ENCODE measurements at regions not wholly inside any gene's neighbourhood (a gene's known extent, or its start where the extent isn't known, plus 50 kb on each side); places are given as distances from the start of the nearest gene placed in this dataset.

- Mint-ChIP-seq H3K4me3 (no peak overlapping the region), H3K9me3 (peaks cover 19% of the 10 kb centered on the region), H3K4me1 (no peaks in the 10 kb centered on the region), H3K36me3 (ENCODE audit: low read depth) (no peaks in the 10 kb centered on the region), H3K27ac (no peak overlapping the region), H3K27me3 (no peaks in the 10 kb centered on the region)
- POLR2A ChIA-PET, result no interaction called here
- CTCF ChIA-PET, result no interaction called here
- no peak for DNase-seq
Observed at GRCh38 chr16:13529193-13529982, 390.6 kb upstream of the ERCC4 start.

GRCh38 chr16:13540771-13541170, 379.2 kb upstream of the ERCC4 start:
- no peak for DNase-seq
- peaks cover 10% of the 10 kb centered on the region for H3K9me3 Mint-ChIP-seq
- H3K4me3 Mint-ChIP-seq, result no peak overlapping the region
- ChIA-PET POLR2A (no interaction called here), CTCF (no interaction called here)
- H3K4me1 Mint-ChIP-seq, result no peaks in the 10 kb centered on the region
- no peaks in the 10 kb centered on the region for H3K27me3 Mint-ChIP-seq
- no peak overlapping the region for H3K27ac Mint-ChIP-seq
- H3K36me3 Mint-ChIP-seq (ENCODE audit: low read depth), result no peaks in the 10 kb centered on the region

DNA sequence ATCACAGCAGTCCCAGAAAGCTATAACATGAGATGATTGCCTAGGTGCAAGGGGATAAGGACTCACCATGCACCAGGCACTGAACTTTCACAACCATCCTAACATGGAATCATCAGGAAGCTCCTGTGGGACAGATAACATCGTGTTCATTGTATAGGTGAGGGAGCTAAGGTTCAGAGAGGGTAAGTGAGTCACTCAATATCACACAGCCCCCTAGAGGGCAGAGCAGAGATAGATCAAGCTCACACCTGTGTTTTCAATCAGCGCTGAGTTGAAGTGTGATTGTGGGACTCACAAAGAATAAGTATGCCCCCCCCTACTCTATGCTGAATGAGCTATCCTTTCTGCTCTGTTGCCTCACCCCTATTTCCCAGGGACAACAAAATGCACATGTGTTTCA, 377.7 kb upstream of the ERCC4 start:
- Mint-ChIP-seq H3K4me1 (no peaks in the 10 kb centered on the region), H3K27me3 (no peaks in the 10 kb centered on the region), H3K9me3 (peaks cover 6% of the 10 kb centered on the region), H3K4me3 (no peak overlapping the region), H3K27ac (no peak overlapping the region), H3K36me3 (ENCODE audit: low read depth) (no peaks in the 10 kb centered on the region)
- DNase-seq, result no peak
- CTCF ChIA-PET, result no interaction called here
- POLR2A ChIA-PET, result no interaction called here

GRCh38 chr16:13543850-13544249, 376.1 kb upstream of the ERCC4 start:
- no peak overlapping the region for H3K4me3 Mint-ChIP-seq
- H3K4me1 Mint-ChIP-seq, result no peaks in the 10 kb centered on the region
- no peaks in the 10 kb centered on the region for H3K27me3 Mint-ChIP-seq
- DNase-seq, result no peak
- H3K27ac Mint-ChIP-seq, result no peak overlapping the region
- ChIA-PET CTCF (no interaction called here), POLR2A (no interaction called here)
- peaks cover 6% of the 10 kb centered on the region for H3K9me3 Mint-ChIP-seq
- H3K36me3 Mint-ChIP-seq (ENCODE audit: low read depth), result no peaks in the 10 kb centered on the region

DNA sequence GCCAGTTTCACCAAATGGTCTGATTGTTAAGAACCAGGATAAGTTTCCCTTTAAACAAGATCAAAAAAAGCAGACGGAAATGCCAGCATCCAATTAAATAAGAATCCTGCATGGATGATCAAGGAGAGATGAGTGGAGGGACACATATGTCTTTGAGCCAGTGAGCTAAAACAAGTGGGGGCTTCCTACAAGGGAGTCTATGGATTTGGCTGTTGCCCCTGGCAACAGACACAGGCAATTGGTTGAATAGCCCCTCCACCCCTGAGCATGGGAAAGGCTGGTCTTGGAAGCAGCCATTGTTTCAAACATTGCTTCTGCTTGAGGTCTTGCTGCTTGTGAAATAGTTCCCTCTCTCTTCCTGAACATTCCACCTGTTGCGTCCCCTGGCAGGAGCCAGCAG, 374.7 kb upstream of the ERCC4 start:
- H3K4me3 Mint-ChIP-seq, result no peak overlapping the region
- H3K9me3 Mint-ChIP-seq, result no peaks in the 10 kb centered on the region
- ChIA-PET CTCF (no interaction called here), POLR2A (no interaction called here)
- no peak overlapping the region for H3K27ac Mint-ChIP-seq
- no peaks in the 10 kb centered on the region for H3K27me3 Mint-ChIP-seq
- H3K4me1 Mint-ChIP-seq, result no peaks in the 10 kb centered on the region
- H3K36me3 Mint-ChIP-seq (ENCODE audit: low read depth), result no peaks in the 10 kb centered on the region
- no peak for DNase-seq

DNA sequence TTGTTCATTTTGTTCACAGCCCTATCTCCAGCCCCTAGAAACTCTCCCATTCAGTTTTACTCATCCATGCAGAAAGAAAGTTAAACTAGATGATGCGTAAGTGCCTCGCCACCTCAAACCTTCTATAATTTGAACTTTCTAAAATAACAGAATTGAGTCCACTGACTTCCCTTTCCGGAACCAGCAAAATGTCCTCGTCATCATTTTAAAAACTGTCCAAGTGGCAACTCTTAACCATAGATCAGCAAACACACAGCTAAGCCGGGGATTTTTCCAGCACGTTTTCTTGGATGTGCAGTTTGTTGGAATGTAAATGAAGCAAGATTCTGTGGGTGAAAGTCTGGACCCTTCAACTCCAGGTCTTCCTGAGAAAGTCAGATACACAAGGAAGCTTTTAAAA, 369.7 kb upstream of the ERCC4 start:
- ChIA-PET CTCF (no interaction called here), POLR2A (no interaction called here)
- Mint-ChIP-seq H3K36me3 (ENCODE audit: low read depth) (no peaks in the 10 kb centered on the region), H3K27me3 (no peaks in the 10 kb centered on the region), H3K4me3 (no peak overlapping the region), H3K27ac (no peak overlapping the region), H3K9me3 (peaks cover 4% of the 10 kb centered on the region), H3K4me1 (no peaks in the 10 kb centered on the region)
- no peak for DNase-seq

- ChIA-PET POLR2A (no interaction called here), CTCF (no interaction called here)
- no peaks in the 10 kb centered on the region for H3K36me3 Mint-ChIP-seq (ENCODE audit: low read depth)
- H3K27ac Mint-ChIP-seq, result no peak overlapping the region
- no peak for DNase-seq
- no peaks in the 10 kb centered on the region for H3K27me3 Mint-ChIP-seq
- H3K4me1 Mint-ChIP-seq, result no peaks in the 10 kb centered on the region
- H3K4me3 Mint-ChIP-seq, result no peak overlapping the region
- peaks cover 8% of the 10 kb centered on the region for H3K9me3 Mint-ChIP-seq
Observed at GRCh38 chr16:13552062-13552959, 367.6 kb upstream of the ERCC4 start.

DNA sequence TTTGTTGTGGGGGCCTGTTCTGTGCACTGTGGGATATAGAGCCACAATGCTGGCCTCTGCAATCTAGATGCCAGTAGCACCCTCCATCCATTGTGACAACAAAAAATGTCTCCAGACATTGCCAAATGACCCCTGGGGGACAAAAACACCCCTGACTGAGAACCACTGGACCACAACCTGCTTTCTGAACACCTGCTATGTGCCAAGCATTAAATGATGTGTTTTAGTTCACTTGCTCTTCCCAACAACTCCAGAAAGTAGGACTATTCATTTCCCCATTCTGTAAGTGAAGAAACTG, 367.0 kb upstream of the ERCC4 start:
- H3K9me3 Mint-ChIP-seq, result peaks cover 8% of the 10 kb centered on the region
- DNase-seq, result no peak
- ChIA-PET POLR2A (no interaction called here), CTCF (no interaction called here)
- no peaks in the 10 kb centered on the region for H3K4me1 Mint-ChIP-seq
- no peaks in the 10 kb centered on the region for H3K27me3 Mint-ChIP-seq
- H3K36me3 Mint-ChIP-seq (ENCODE audit: low read depth), result no peaks in the 10 kb centered on the region
- no peak overlapping the region for H3K27ac Mint-ChIP-seq
- H3K4me3 Mint-ChIP-seq, result no peak overlapping the region

DNA sequence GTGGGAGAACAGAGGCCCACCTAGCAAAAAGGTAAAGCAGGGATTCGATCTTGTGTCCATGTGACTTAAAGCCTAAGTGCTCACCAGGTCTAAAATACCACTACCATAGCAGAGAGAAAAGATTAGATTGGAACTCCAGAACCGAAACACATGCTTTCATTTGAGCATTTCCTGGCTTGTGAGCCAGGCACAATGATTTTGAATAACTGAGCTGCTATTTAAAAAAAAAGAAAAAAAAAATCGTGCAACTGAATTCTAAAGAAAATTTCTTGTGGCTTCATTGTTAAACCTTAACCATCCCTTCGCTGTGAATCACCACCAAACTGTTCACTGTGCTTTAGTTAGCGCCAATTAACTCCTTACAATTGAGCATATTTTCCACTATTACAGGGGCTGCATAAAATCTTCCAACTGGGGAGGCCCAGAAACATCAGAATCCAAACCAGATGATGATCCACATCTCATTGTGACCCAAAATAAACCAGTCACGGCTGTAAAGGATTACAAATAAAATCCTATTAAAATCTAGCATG, 366.4 kb upstream of the ERCC4 start:
- Mint-ChIP-seq H3K27me3 (no peaks in the 10 kb centered on the region), H3K4me3 (no peak overlapping the region), H3K36me3 (ENCODE audit: low read depth) (no peaks in the 10 kb centered on the region), H3K9me3 (peaks cover 8% of the 10 kb centered on the region), H3K27ac (no peak overlapping the region), H3K4me1 (no peaks in the 10 kb centered on the region)
- ChIA-PET POLR2A (no interaction called here), CTCF (no interaction called here)
- no peak for DNase-seq

GRCh38 chr16:13554005-13554404, 365.9 kb upstream of the ERCC4 start:
- H3K36me3 Mint-ChIP-seq (ENCODE audit: low read depth), result no peaks in the 10 kb centered on the region
- ChIA-PET CTCF (no interaction called here), POLR2A (no interaction called here)
- no peak overlapping the region for H3K27ac Mint-ChIP-seq
- no peak for DNase-seq
- no peaks in the 10 kb centered on the region for H3K4me1 Mint-ChIP-seq
- H3K27me3 Mint-ChIP-seq, result no peaks in the 10 kb centered on the region
- H3K9me3 Mint-ChIP-seq, result peaks cover 8% of the 10 kb centered on the region
- H3K4me3 Mint-ChIP-seq, result no peak overlapping the region

DNA sequence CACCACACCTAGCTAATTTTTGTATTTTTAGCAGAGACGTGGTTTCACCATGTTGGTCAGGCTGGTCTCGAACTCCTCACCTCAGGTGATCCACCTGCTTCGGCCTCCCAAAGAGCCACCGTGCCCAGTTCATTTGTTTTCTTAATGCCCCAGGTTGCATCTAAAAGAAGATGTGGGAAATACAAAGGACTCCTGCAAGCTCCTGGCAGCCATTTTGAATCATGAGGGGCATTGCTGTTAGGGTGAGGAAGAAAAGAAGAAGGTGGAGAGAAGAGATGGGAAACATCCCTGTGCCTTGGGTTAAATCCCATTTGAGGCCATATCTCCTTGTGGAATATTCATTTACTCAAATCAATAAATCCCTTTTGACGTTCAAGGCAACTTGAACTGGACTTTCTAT, 365.3 kb upstream of the ERCC4 start:
- H3K27ac Mint-ChIP-seq, result no peak overlapping the region
- no peaks in the 10 kb centered on the region for H3K36me3 Mint-ChIP-seq (ENCODE audit: low read depth)
- CTCF ChIA-PET, result no interaction called here
- H3K9me3 Mint-ChIP-seq, result peaks cover 10% of the 10 kb centered on the region
- no peaks in the 10 kb centered on the region for H3K4me1 Mint-ChIP-seq
- DNase-seq, result no peak
- POLR2A ChIA-PET, result no interaction called here
- no peaks in the 10 kb centered on the region for H3K27me3 Mint-ChIP-seq
- H3K4me3 Mint-ChIP-seq, result no peak overlapping the region

DNA sequence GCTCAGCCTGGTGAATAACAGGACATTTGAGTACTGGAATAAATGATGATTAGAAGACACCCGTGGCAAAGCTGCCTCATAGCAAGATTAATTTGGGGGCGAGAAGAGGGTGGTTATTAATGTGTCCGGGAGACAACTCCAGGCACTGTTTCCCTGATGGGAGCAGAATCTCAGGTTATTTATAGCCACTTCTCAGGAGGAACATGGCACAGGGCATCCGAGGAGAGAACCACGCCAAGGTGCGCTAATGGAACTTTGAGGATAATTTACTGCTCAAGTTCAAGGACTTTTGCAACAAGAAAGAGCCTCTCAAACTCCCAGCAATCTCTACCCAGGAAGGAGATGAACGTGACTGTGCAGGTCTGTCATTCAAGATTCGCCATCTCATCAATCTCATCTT, 362.5 kb upstream of the ERCC4 start:
- H3K27me3 Mint-ChIP-seq, result no peaks in the 10 kb centered on the region
- CTCF ChIA-PET, result no interaction called here
- H3K9me3 Mint-ChIP-seq, result peaks cover 18% of the 10 kb centered on the region
- H3K27ac Mint-ChIP-seq, result no peak overlapping the region
- DNase-seq, result no peak
- no peak overlapping the region for H3K4me3 Mint-ChIP-seq
- H3K4me1 Mint-ChIP-seq, result no peaks in the 10 kb centered on the region
- H3K36me3 Mint-ChIP-seq (ENCODE audit: low read depth), result no peaks in the 10 kb centered on the region
- POLR2A ChIA-PET, result no interaction called here

DNA sequence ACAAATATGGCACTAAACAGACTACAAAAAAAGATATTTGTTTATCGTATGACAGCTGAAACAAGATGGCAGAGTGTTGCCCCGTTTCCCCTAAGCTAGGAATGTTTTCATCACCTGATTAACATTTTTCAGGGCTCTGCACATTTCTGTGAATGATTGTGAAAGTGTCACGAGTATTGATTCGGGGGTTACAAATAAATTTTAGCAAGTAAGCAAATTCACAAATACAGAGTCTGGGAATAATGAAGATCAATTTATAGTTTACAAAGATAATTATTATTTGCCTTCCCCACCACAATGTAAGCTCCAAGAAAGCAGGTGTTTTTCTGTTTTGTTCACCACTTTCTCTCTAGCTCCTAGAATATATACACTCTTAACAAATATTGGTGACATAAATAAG, 361.2 kb upstream of the ERCC4 start:
- no peak for DNase-seq
- Mint-ChIP-seq H3K4me3 (no peak overlapping the region), H3K27ac (no peak overlapping the region), H3K27me3 (no peaks in the 10 kb centered on the region), H3K36me3 (ENCODE audit: low read depth) (no peaks in the 10 kb centered on the region), H3K9me3 (peaks cover 16% of the 10 kb centered on the region), H3K4me1 (no peaks in the 10 kb centered on the region)
- POLR2A ChIA-PET, result interaction anchor here (0.7 kb wide), 1 partner anchor 44 kb away, joined by 3 read pairs; no protein-coding TSS in a partner anchor
- CTCF ChIA-PET, result no interaction called here

- ChIA-PET CTCF (no interaction called here), POLR2A (no interaction called here)
- no peaks in the 10 kb centered on the region for H3K36me3 Mint-ChIP-seq (ENCODE audit: low read depth)
Observed at GRCh38 chr16:13559624-13560023, 360.3 kb upstream of the ERCC4 start.

More at GRCh38 chr16:13559624-13560023, 360.3 kb upstream of the ERCC4 start:
- Mint-ChIP-seq H3K4me3 (no peak overlapping the region), H3K9me3 (peaks cover 21% of the 10 kb centered on the region), H3K27ac (no peak overlapping the region), H3K27me3 (no peaks in the 10 kb centered on the region), H3K4me1 (no peaks in the 10 kb centered on the region)
- no peak for DNase-seq
